Adrenal gland (tissue), 9 donors: ENCODE measurements at regions not wholly inside any gene's neighbourhood (a gene's known extent, or its start where the extent isn't known, plus 50 kb on each side); places are given as distances from the start of the nearest gene placed in this dataset.
A peak's percentile ranks its signal among the peaks of the same experiment; 100 is the strongest.

Experiments
- DNase-seq, 7 donors: peaks; one replicate each; pipeline ENCODE4 v3.0.0-alpha.2; 2019 to 2020
- H3K27ac ChIP-seq, 5 donors: fragments of 200-600 bp; sonication (generic) in 4 of 5; 1 replicate in 3 of 5; 2 replicates in 2 of 5; pipeline versions ENCODE4 v1.5.1 to v1.8.0; 2016 to 2020; ENCODE audit warnings: mild to moderate bottlenecking in 1 of 5
- H3K27me3 ChIP-seq: fragments of 200-600 bp; 2 replicates; pipeline ENCODE4 v1.8.0; 2021
- H3K36me3 ChIP-seq, 2 donors: fragments of 200-600 bp; replicated peaks in 1 of 2; 1 replicate in 1 of 2; 2 replicates in 1 of 2; pipeline versions ENCODE4 v1.5.1 to v1.8.0; 2018 to 2022
- H3K4me1 ChIP-seq, 2 donors: fragments of 200-600 bp; replicated peaks in 1 of 2; 1 replicate in 1 of 2; 2 replicates in 1 of 2; pipeline versions ENCODE4 v1.5.1 to v1.8.0; 2018 to 2021
- H3K4me3 ChIP-seq, 4 donors: fragments of 200-600 bp; sonication (generic) in 3 of 4; one replicate each; pipeline ENCODE4 v1.5.1; 2016 to 2018
- H3K9me3 ChIP-seq, 3 donors: fragments of 200-600 bp; sonication (generic) in 1 of 3; replicated peaks in 1 of 3; 1 replicate in 2 of 3; 2 replicates in 1 of 3; pipeline versions ENCODE4 v1.5.1 to v1.8.0; 2016 to 2021
- CTCF ChIP-seq, 6 experiments: fragments of 450-650 bp in 4 of 6; fragments of 200-600 bp in 2 of 6; sonication (generic) in 1 of 6; IDR thresholded peaks; 1 replicate in 5 of 6; 2 replicates in 1 of 6; pipeline versions ENCODE4 v1.5.1 to v1.8.0; 2016 to 2021; ENCODE audit warnings: antibody characterized with exemption in 6 of 6, mild to moderate bottlenecking in 2 of 6, moderate library complexity in 1 of 6
- POLR2A ChIP-seq, 2 donors: fragments of 450-650 bp; IDR thresholded peaks; one replicate each; pipeline ENCODE4 v1.6.1; 2017; ENCODE audit warnings: antibody characterized with exemption in 2 of 2, mild to moderate bottlenecking in 2 of 2, moderate library complexity in 1 of 2
- WGBS, 4 donors: extraction: QIAGEN DNeasy Blood & Tissue Kit in 2 of 4; methylation state at CpG; one replicate each; pipeline versions ENCODE4 v1.1.5 to v1.1.7; 2013 to 2017; 5-methylcytosine and 5-hydroxymethylcytosine counted together
- intact Hi-C, 2 donors: fragments of 100-400 bp; cut with DNase I; formaldehyde crosslinking; loops; one replicate each; pipeline versions ENCODE4 v1.14.1 to v1.15.0; 2022 to 2023
- donor health status: healthy with polysubstance abuse.
- donor health status: Bipolar disorder and iron deficiency.
- donor health status: DM: yes; HTN: yes; CAD: no.
- donor health status: DM: no; HTN: no; CAD: no.
- donor health status: DM: no; HTN: no; CAD: no.

GRCh38 chr6:132020138-132020581, 69.0 kb upstream of the CCN2 start:
- Histone ChIP-seq H3K4me1 (no peaks in the 10 kb centered on the region), H3K36me3 (no peaks in the 10 kb centered on the region), H3K27ac (peak overlapping the region in 2 of 5 donors; percentile 48 to 79), H3K4me3 (no peak overlapping the region), H3K9me3 (no peaks in the 10 kb centered on the region), H3K27me3 (no peaks in the 10 kb centered on the region)
- intact Hi-C loops = no loop called here
- DNase-seq = peak in 4 of 7 donors; percentile 1 to 52 (median 16)
- 55 to 61% (median 58%) methylated on average over 2 to 6 of the region's 6 CpGs for WGBS, 4 donors
- TF ChIP-seq CTCF (IDR thresholded peaks at IDR 0.05) (no peak), POLR2A (IDR thresholded peaks at IDR 0.05) (no peak)

DNA sequence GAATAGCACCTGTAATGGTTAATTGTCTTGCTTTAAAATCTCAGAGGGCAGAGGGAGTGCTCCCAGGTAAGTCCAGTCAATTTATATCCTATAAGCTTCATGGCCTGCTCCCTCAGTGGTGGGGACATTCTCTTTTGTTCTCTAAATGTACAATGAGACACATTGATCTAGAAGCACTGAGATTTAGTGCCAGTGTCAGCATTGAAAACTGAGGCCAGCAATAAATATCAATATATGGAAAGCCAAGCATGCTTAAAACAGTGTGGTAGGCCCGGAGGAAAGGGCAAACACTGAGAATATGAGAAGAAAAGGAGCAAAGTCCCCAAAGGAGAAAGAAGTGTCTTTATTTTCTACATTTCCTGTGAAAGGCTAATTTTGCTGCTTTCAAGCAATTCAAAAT, 68.4 kb upstream of the CCN2 start:
- 62 to 77% (median 71%) methylated on average over 1 of the region's 1 CpG for WGBS, 4 donors
- intact Hi-C loops = no loop called here
- no peak for DNase-seq
- H3K4me3 ChIP-seq = no peak overlapping the region
- H3K9me3 ChIP-seq = no peaks in the 10 kb centered on the region
- peak overlapping the region in 2 of 5 donors; percentile 48 to 79 for H3K27ac ChIP-seq
- H3K36me3 ChIP-seq = no peaks in the 10 kb centered on the region
- no peaks in the 10 kb centered on the region for H3K27me3 ChIP-seq
- H3K4me1 ChIP-seq = no peaks in the 10 kb centered on the region
- TF ChIP-seq CTCF (IDR thresholded peaks at IDR 0.05) (no peak), POLR2A (IDR thresholded peaks at IDR 0.05) (no peak)

DNA sequence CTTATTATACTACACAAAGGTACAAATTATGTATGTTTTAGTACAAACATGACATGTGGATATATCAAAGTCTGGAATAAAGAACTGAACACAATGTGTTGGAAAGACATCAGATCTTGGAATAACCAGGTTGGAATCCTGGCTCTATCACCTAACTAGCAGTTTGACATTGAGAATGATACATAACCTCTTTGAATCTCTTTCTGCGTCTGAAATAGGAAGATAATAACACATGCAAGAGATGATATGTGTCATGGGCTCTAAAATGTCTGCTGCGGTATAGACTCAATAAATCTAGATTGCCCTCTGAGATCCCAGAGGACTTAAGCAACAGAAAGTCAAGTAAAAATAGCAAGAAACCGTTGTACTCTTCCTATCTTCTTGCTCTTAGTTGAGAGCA, 66.8 kb upstream of the CCN2 start:
- intact Hi-C loops = no loop called here
- no peaks in the 10 kb centered on the region for H3K36me3 ChIP-seq
- no peaks in the 10 kb centered on the region for H3K27me3 ChIP-seq
- no peaks in the 10 kb centered on the region for H3K4me1 ChIP-seq
- no peak overlapping the region for H3K4me3 ChIP-seq
- no peak overlapping the region for H3K27ac ChIP-seq
- H3K9me3 ChIP-seq = no peaks in the 10 kb centered on the region
- no peak for TF ChIP-seq CTCF (IDR thresholded peaks at IDR 0.05)
- 56 to 61% (median 59%) methylated on average over 3 of the region's 3 CpGs for WGBS, 4 donors
- no peak for DNase-seq

DNA sequence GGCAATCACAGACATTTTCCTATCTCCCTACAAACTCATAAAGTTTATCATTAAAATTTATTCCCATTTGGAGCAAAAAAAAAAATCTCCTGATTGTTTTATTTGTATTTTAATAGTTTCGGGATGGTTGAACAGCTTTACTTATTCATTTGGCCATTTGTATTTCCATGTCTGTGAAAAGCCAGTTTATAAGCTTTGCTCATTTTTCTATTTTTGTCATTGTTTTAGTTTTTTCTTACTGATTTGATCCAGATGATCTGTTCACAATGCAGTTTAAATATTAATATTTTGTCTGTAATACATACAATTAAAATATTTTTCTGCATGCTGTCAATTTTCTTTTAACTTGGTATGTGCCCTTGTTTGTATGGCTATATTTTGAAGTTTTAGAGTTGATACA, 65.2 kb upstream of the CCN2 start:
- no peak for TF ChIP-seq POLR2A (IDR thresholded peaks at IDR 0.05)
- no peak for TF ChIP-seq CTCF (IDR thresholded peaks at IDR 0.05)
- Histone ChIP-seq H3K36me3 (no peaks in the 10 kb centered on the region), H3K4me3 (no peak overlapping the region), H3K27ac (no peak overlapping the region), H3K9me3 (no peaks in the 10 kb centered on the region), H3K4me1 (no peaks in the 10 kb centered on the region), H3K27me3 (no peaks in the 10 kb centered on the region)
- 71 to 85% (median 83%) methylated on average over 1 of the region's 1 CpG for WGBS, 4 donors
- no peak for DNase-seq
- intact Hi-C loops = no loop called here
